Mesothelial cell of epicardium (in vitro differentiated cells): ENCODE measurements at regions not wholly inside any gene's neighbourhood (a gene's known extent, or its start where the extent isn't known, plus 50 kb on each side); places are given as distances from the start of the nearest gene placed in this dataset.

Experiments used
- DNase-seq, 2 experiments: peaks; one replicate each; pipeline ENCODE4 v3.0.0; 2021; ENCODE audit warnings: low spot score in 2 of 2; ENCODE audit not compliant: unreplicated experiment in 2 of 2
- H3K27ac Mint-ChIP-seq: 2 replicates; pipeline ENCODE4 v1.8.0; 2021; ENCODE audit warnings: mixed read lengths
- H3K27me3 Mint-ChIP-seq: 2 replicates; pipeline ENCODE4 v1.8.0; 2021; ENCODE audit warnings: low read depth, mixed read lengths
- H3K36me3 Mint-ChIP-seq: 2 replicates; pipeline ENCODE4 v1.8.0; 2021; ENCODE audit warnings: mixed read lengths
- H3K4me1 Mint-ChIP-seq: 2 replicates; pipeline ENCODE4 v1.8.0; 2021; ENCODE audit warnings: mixed read lengths
- H3K4me3 Mint-ChIP-seq: 2 replicates; pipeline ENCODE4 v1.8.0; 2021; ENCODE audit warnings: mild to moderate bottlenecking, moderate library complexity, mixed read lengths
- H3K9me3 Mint-ChIP-seq: 2 replicates; pipeline ENCODE4 v1.8.0; 2021; ENCODE audit warnings: mixed read lengths
- TF ChIP-seq, protein P1 (sequence below): fragments of 200-600 bp; sonication (generic); IDR thresholded peaks from one replicate; pipeline ENCODE4 v1.5.0; 2021; ENCODE audit warnings: antibody characterized with exemption; ENCODE audit not compliant: unreplicated experiment

DNA sequence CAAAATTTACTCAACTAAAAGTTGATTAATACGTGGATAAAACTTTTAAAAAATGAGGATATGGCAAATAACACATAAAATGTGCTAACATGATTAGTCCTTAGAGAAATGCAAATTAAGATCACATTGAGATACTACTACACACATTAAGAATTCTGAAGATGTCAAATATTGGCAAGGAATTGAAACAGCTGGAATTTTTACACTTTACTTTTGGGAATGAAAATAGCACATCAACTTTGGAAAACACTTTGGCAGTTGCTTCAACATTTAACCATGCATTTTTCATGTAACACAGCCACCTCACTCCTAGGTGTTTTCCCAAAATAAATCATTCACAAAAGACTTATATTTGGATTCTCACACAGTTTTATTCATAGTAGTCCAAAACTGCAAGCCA lies 687.9 kb upstream of the SETBP1 start:
- Mint-ChIP-seq H3K4me1 (peaks cover 6% of the 10 kb centered on the region), H3K27ac (no peak overlapping the region), H3K36me3 (no peaks in the 10 kb centered on the region), H3K9me3 (peaks cover 28% of the 10 kb centered on the region), H3K4me3 (no peak overlapping the region), H3K27me3 (no peaks in the 10 kb centered on the region)
- no peak for DNase-seq
- TF ChIP-seq, protein P1, sequence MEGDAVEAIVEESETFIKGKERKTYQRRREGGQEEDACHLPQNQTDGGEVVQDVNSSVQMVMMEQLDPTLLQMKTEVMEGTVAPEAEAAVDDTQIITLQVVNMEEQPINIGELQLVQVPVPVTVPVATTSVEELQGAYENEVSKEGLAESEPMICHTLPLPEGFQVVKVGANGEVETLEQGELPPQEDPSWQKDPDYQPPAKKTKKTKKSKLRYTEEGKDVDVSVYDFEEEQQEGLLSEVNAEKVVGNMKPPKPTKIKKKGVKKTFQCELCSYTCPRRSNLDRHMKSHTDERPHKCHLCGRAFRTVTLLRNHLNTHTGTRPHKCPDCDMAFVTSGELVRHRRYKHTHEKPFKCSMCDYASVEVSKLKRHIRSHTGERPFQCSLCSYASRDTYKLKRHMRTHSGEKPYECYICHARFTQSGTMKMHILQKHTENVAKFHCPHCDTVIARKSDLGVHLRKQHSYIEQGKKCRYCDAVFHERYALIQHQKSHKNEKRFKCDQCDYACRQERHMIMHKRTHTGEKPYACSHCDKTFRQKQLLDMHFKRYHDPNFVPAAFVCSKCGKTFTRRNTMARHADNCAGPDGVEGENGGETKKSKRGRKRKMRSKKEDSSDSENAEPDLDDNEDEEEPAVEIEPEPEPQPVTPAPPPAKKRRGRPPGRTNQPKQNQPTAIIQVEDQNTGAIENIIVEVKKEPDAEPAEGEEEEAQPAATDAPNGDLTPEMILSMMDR: no peak

DNA sequence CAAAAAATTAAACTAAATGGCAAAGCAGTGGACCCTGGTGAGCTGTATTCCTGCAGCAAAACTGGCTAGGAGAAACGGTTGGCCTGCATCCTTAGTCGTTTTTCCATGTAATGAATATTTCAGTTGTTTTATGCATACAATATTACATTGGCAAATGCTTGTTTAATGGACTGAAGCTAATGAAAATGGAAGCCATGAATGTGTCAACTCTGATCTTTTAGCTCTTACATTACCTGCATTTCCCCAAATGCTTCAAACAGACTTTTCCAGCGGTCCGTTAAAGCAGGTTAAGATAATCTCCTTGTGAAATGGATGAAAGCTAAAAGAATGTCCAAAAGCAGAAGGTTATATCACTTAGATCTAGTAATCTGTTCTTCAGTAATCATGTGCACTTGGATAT lies 686.3 kb upstream of the SETBP1 start:
- Mint-ChIP-seq H3K4me3 (no peak overlapping the region), H3K27me3 (no peaks in the 10 kb centered on the region), H3K27ac (no peak overlapping the region), H3K4me1 (peaks cover 6% of the 10 kb centered on the region), H3K36me3 (no peaks in the 10 kb centered on the region), H3K9me3 (peaks cover 12% of the 10 kb centered on the region)
- TF ChIP-seq, protein P1: no peak
- DNase-seq: no peak

DNA sequence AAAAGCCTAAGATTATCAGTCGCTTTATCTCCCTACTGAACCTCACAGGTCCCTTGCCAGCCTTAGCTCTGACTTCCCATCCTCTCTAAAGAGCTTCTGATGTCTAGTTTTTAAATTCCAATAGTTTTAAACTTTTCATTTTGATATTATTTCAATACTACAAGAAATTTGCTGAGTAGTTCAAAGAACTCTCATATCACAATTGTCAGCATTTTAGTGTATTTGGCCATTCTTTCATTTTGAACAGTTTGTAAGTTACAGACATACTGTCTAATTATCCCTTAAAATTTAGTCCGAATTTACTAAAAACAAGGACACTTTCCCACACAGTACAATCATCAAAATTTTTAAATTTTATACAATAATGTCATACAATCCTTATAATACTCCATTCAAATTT lies 666.8 kb upstream of the SETBP1 start:
- TF ChIP-seq, protein P1: no peak
- Mint-ChIP-seq H3K4me3 (no peak overlapping the region), H3K4me1 (peaks cover under 1% of the 10 kb centered on the region), H3K9me3 (no peaks in the 10 kb centered on the region), H3K36me3 (no peaks in the 10 kb centered on the region), H3K27ac (no peak overlapping the region), H3K27me3 (peaks cover 5% of the 10 kb centered on the region)
- no peak for DNase-seq

DNA sequence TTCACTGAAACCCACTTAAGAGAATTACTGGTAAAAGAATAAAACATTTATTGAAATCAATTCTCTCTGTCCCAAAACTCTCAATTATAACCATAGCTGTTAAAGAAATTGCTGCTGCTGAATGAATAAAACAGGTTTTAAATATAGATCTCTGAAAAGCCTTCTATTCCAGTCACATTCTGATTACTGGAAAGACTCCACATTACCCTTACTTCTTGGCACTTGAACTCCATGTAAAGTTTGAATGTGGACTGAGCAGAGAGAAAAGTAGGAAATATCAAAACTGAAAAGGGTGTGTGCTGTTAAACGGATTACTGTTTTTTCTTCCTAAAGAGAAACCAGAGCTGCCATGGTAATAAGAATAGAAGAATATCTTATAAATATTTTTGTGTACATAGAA lies 655.3 kb upstream of the SETBP1 start:
- DNase-seq: no peak
- Mint-ChIP-seq H3K4me1 (peaks cover 5% of the 10 kb centered on the region), H3K27me3 (no peaks in the 10 kb centered on the region), H3K27ac (peak overlapping the region; percentile 16), H3K36me3 (peaks cover 2% of the 10 kb centered on the region), H3K4me3 (no peak overlapping the region), H3K9me3 (peaks cover 20% of the 10 kb centered on the region)
- TF ChIP-seq, protein P1: no peak

DNA sequence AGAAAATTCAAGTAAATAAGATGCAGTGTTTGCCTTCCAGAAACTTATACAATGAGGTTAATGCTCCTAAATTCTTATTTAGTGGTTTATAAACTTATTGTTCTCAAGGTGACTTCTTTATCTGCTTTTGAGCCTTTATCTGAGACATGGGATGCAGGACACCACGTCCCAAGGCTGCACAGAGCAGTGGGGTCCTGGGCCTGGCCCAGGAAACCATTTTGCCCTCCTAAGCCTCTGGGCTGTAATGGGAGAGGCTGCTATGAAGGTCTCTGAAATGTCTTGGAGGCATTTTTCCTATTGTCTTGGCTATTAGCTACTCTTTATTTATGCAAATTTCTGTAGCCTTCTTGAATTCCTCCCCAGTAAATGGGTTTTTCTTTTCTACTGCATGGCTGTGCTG lies 652.6 kb upstream of the SETBP1 start:
- TF ChIP-seq, protein P1: no peak
- H3K27me3 Mint-ChIP-seq: no peaks in the 10 kb centered on the region
- no peak for DNase-seq
- no peak overlapping the region for H3K4me3 Mint-ChIP-seq
- peaks cover 24% of the 10 kb centered on the region for H3K9me3 Mint-ChIP-seq
- peaks cover 2% of the 10 kb centered on the region for H3K36me3 Mint-ChIP-seq
- H3K27ac Mint-ChIP-seq: no peak overlapping the region
- H3K4me1 Mint-ChIP-seq: peaks cover 5% of the 10 kb centered on the region

DNA sequence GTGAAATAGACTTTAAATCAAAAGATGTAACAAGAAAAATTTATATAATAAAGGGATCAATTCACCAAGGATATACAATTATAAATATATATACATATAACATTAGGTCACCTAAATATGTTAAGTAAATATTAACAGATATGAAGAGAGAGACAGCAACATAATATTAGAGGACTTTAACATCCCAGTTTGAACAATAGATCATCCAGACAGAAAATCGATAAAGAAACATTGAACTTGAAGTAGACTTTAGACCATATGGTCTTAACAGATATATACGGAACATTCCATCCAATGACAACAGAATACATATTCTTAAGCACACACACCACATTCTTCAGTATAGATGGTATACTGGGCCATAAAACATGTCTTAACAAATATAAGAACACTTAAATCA lies 649.6 kb upstream of the SETBP1 start:
- Mint-ChIP-seq H3K36me3 (no peaks in the 10 kb centered on the region), H3K4me1 (no peaks in the 10 kb centered on the region)
- TF ChIP-seq, protein P1: no peak

More for the DNA sequence above, 649.6 kb upstream of the SETBP1 start:
- no peak overlapping the region for H3K4me3 Mint-ChIP-seq
- peaks cover 20% of the 10 kb centered on the region for H3K9me3 Mint-ChIP-seq
- peaks cover 3% of the 10 kb centered on the region for H3K27me3 Mint-ChIP-seq
- no peak for DNase-seq
- no peak overlapping the region for H3K27ac Mint-ChIP-seq
